Motor neuron (in vitro differentiated cells): ENCODE measurements at regions not wholly inside any gene's neighbourhood (a gene's known extent, or its start where the extent isn't known, plus 50 kb on each side); places are given as distances from the start of the nearest gene placed in this dataset.
"Not testable (repeated sequence)": the region's sequence is repeated elsewhere in the genome, so short reads cannot be mapped to it uniquely, and the experiment has no call there.

Source experiments
- ATAC-seq, 8 experiments: fragments of 200-7000 bp; cut with Tn5 transposase; replicated peaks in 6 of 8; 2 replicates each; pipeline ENCODE4 v1.8.0; 2021; ENCODE audit warnings: mild to moderate bottlenecking in 8 of 8, moderate library complexity in 8 of 8
- H3K27ac ChIP-seq, 2 donors: fragments of 250-450 bp; sonication (Bioruptor Pico); 2 replicates each; pipeline ENCODE4 v1.9.0; 2021; ENCODE audit warnings: antibody characterized with exemption in 2 of 2, mild to moderate bottlenecking in 2 of 2, moderate library complexity in 1 of 2
- H3K4me1 ChIP-seq, 2 donors: fragments of 250-450 bp; sonication (Bioruptor Pico); replicated peaks in 1 of 2; 2 replicates each; pipeline ENCODE4 v1.6.1; 2021; ENCODE audit warnings: antibody characterized with exemption in 2 of 2, mild to moderate bottlenecking in 2 of 2, moderate library complexity in 1 of 2
- H3K4me3 ChIP-seq, 5 donors: fragments of 250-450 bp; sonication (Bioruptor Pico); 2 replicates each; pipeline ENCODE4 v1.9.0; 2021; ENCODE audit warnings: antibody characterized with exemption in 5 of 5, mild to moderate bottlenecking in 5 of 5, moderate library complexity in 4 of 5
- WGBS, 10 experiments: fragments of 450-650 bp; shearing (Covaris generic); methylation state at CpG; one replicate each; pipeline ENCODE4 v1.0.0; 2022; 5-methylcytosine and 5-hydroxymethylcytosine counted together
- in situ Hi-C, 9 experiments: fragments of 400-800 bp; cut with MboI; loops; one replicate each; pipeline ENCODE4 v1.15.0; 2021; ENCODE audit warnings: low sequenced_read_pairs in 9 of 9, low pct_unique_long_range_greater_than_20kb in 2 of 9; ENCODE audit not compliant: unreplicated experiment in 9 of 9

DNA sequence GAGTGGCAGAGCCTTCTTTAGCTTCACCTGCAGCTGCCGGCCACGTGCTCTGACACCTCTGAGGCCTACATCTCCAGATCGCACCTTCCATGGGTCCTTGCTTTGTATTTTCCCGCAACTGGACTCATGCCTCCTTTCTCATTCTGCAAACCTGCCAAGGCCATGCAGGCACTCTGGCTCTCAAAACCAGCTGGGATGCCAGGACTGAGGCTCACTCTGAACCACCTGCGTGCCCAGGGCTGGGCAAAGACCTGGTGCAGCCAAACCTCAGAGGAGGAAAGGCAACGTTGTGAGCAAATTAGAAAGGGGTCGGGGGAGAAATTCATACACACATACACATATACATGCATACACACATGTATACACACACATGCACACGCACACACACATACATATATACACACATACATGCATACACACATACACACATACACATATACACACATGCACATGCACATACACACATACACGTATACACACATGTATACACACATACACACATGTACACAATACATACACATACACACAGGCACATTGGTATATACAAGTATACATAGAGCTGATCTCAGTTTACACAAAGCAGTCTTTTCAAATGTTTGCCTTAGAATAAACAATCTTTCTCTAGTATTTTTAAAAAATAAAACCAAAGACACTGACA is 125.2 kb downstream of the RTP5 start:
- Histone ChIP-seq H3K27ac (no peak overlapping the region), H3K4me1 (peaks cover 0 to 16% of the 10 kb centered on the region in 2 donors), H3K4me3 (no peak overlapping the region)
- in situ Hi-C loops: no loop called here
- no peak for ATAC-seq
- 70 to 93% (median 78%) methylated on average over 2 to 6 of the region's 9 CpGs; no CpG with 5 or more reads in 6 of the 10 experiments for WGBS, 10 experiments

- Histone ChIP-seq H3K27ac (no peak overlapping the region), H3K4me1 (peaks cover 0 to 14% of the 10 kb centered on the region in 2 donors), H3K4me3 (no peak overlapping the region)
- in situ Hi-C loops: no loop called here
- 86 to 100% (median 86%) methylated on average over 1 to 4 of the region's 13 CpGs; no CpG with 5 or more reads in 7 of the 10 experiments for WGBS, 10 experiments
- no peak for ATAC-seq
Measured at GRCh38 chr2:241996100-241996499, 126.6 kb downstream of the RTP5 start.

- WGBS, 10 experiments: 58 to 97% (median 90%) methylated on average over 2 to 12 of the region's 16 CpGs; no CpG with 5 or more reads in 1 of the 10 experiments
- no peak for ATAC-seq
- in situ Hi-C loops: no loop called here
- Histone ChIP-seq H3K4me1 (peaks cover 0 to 5% of the 10 kb centered on the region in 2 donors), H3K4me3 (no peak overlapping the region), H3K27ac (no peak overlapping the region)
Measured at GRCh38 chr2:241997017-241997416, 127.5 kb downstream of the RTP5 start.

- Histone ChIP-seq H3K27ac (no peak overlapping the region), H3K4me3 (no peak overlapping the region), H3K4me1 (no peaks in the 10 kb centered on the region)
- no peak for ATAC-seq
- in situ Hi-C loops: no loop called here
- 30 to 100% (median 79%) methylated on average over 1 to 6 of the region's 16 CpGs; no CpG with 5 or more reads in 4 of the 10 experiments for WGBS, 10 experiments
Measured at GRCh38 chr2:241999184-241999583, 129.7 kb downstream of the RTP5 start.

GRCh38 chr2:242001853-242002252 is 132.3 kb downstream of the RTP5 start:
- H3K4me1 ChIP-seq: no peaks in the 10 kb centered on the region
- in situ Hi-C loops: no loop called here
- H3K4me3 ChIP-seq: no peak overlapping the region
- WGBS, 10 experiments: 30 to 100% (median 84%) methylated on average over 1 to 7 of the region's 8 CpGs; no CpG with 5 or more reads in 4 of the 10 experiments
- H3K27ac ChIP-seq: no peak overlapping the region
- no peak for ATAC-seq

- WGBS, 10 experiments: 40 to 100% (median 62%) methylated on average over 1 to 4 of the region's 13 CpGs; no CpG with 5 or more reads in 4 of the 10 experiments
- Histone ChIP-seq H3K4me3 (no peak overlapping the region), H3K27ac (no peak overlapping the region), H3K4me1 (no peaks in the 10 kb centered on the region)
- in situ Hi-C loops: no loop called here
- no peak for ATAC-seq
Measured at GRCh38 chr2:242002944-242003343, 133.4 kb downstream of the RTP5 start.

DNA sequence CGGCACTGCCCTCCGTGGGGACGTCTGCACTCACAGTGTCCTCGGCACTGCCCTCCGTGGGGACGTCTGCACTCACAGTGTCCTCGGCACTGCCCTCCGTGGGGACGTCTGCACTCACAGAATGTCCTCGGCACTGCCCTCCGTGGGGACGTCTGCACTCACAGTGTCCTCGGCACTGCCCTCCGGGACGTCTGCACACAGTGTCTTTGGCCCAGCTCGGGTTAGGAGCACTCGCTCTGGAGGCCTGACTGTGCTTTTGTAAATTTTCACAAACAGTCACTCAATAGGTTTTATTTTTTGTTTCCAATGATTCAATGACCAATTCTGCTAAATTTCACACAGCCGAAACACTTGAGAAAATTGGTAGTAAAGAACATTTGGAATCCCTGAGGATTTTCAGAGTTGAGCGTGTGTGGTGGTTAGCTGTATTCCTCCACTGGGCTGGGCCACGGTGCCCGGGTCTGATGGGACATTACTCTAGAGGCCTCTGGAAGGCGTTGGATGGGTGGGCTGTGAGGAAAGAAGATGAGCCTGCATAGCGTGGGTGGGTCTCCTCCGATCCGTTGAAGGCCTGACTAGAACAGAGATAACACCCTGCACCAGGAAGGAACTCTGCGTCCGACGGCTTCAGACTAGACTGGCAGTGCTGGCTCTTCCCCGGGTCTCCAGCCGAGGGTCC is 134.8 kb downstream of the RTP5 start:
- no peaks in the 10 kb centered on the region for H3K4me1 ChIP-seq
- in situ Hi-C loops: no loop called here
- WGBS, 10 experiments: 63 to 100% (median 80%) methylated on average over 3 to 13 of the region's 30 CpGs; no CpG with 5 or more reads in 5 of the 10 experiments
- ATAC-seq: no peak
- H3K4me3 ChIP-seq: no peak overlapping the region
- no peak overlapping the region for H3K27ac ChIP-seq

- no peak overlapping the region for H3K4me3 ChIP-seq
- H3K27ac ChIP-seq: no peak overlapping the region
- no peaks in the 10 kb centered on the region for H3K4me1 ChIP-seq
- ATAC-seq: no peak
- WGBS, 10 experiments: 33 to 86% (median 57%) methylated on average over 2 to 5 of the region's 7 CpGs; no CpG with 5 or more reads in 5 of the 10 experiments
- in situ Hi-C loops: no loop called here
Measured at GRCh38 chr2:242004902-242005230, 135.3 kb downstream of the RTP5 start.

- in situ Hi-C loops, H3K4me1 ChIP-seq, ATAC-seq, H3K27ac ChIP-seq, H3K4me3 ChIP-seq: not testable (repeated sequence)
- 61 to 100% (median 81%) methylated on average over 1 to 8 of the region's 25 CpGs; no CpG with 5 or more reads in 6 of the 10 experiments for WGBS, 10 experiments
Measured at GRCh38 chr2:242006091-242006634, 136.6 kb downstream of the RTP5 start.

DNA sequence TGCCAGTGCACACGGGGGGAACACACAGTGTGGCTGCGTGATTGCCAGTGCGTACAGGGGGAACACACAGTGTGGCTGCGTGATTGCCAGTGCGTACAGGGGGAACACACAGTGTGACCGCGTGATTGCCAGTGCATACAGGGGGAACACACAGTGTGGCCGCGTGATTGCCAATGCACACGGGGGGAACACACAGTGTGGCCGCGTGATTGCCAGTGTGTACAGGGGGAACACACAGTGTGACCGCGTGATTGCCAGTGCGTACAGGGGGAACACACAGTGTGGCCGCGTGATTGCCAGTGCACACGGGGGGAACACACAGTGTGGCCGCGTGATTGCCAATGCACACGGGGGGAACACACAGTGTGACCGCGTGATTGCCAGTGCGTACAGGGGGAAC is 139.4 kb downstream of the RTP5 start:
- H3K4me3 ChIP-seq, in situ Hi-C loops, ATAC-seq, H3K27ac ChIP-seq, H3K4me1 ChIP-seq: not testable (repeated sequence)
- no CpG with 5 or more reads among the region's 24 CpGs for WGBS, 10 experiments

- H3K27ac ChIP-seq: not testable (repeated sequence)
Measured at GRCh38 chr2:242009846-242010245, 140.3 kb downstream of the RTP5 start.

GRCh38 chr2:242010252-242011166 is 141.0 kb downstream of the RTP5 start:
- 62 to 100% (median 81%) methylated on average over 2 to 8 of the region's 29 CpGs; no CpG with 5 or more reads in 1 of the 10 experiments for WGBS, 10 experiments
- H3K4me1 ChIP-seq, H3K4me3 ChIP-seq, H3K27ac ChIP-seq, in situ Hi-C loops, ATAC-seq: not testable (repeated sequence)

More at GRCh38 chr2:242009846-242010245, 140.3 kb downstream of the RTP5 start:
- H3K4me3 ChIP-seq, H3K4me1 ChIP-seq, ATAC-seq, in situ Hi-C loops: not testable (repeated sequence)
- no CpG with 5 or more reads among the region's 24 CpGs for WGBS, 10 experiments

- no peak for ATAC-seq
- Histone ChIP-seq H3K4me3 (no peak overlapping the region), H3K27ac (no peak overlapping the region), H3K4me1 (no peaks in the 10 kb centered on the region)
- WGBS, 10 experiments: 49 to 90% (median 79%) methylated on average over 3 to 11 of the region's 11 CpGs
- in situ Hi-C loops: no loop called here
Measured at GRCh38 chr2:242011167-242011513, 141.6 kb downstream of the RTP5 start.
